Osteocyte (in vitro differentiated cells): ENCODE measurements at regions not wholly inside any gene's neighbourhood (a gene's known extent, or its start where the extent isn't known, plus 50 kb on each side); places are given as distances from the start of the nearest gene placed in this dataset.

Experiments used
- DNase-seq: peaks from one replicate; pipeline ENCODE4 v3.0.0; 2021; ENCODE audit warnings: mixed read lengths; ENCODE audit not compliant: unreplicated experiment; ENCODE audit errors: extremely low spot score
- H3K27ac Mint-ChIP-seq: one replicate; pipeline ENCODE4 v1.8.0; 2021; ENCODE audit warnings: mild to moderate bottlenecking, mixed read lengths; ENCODE audit not compliant: unreplicated experiment
- H3K27me3 Mint-ChIP-seq: one replicate; pipeline ENCODE4 v1.8.0; 2021; ENCODE audit warnings: mixed read lengths; ENCODE audit not compliant: unreplicated experiment
- H3K36me3 Mint-ChIP-seq: one replicate; pipeline ENCODE4 v1.8.0; 2021; ENCODE audit warnings: mixed read lengths; ENCODE audit not compliant: unreplicated experiment
- H3K4me1 Mint-ChIP-seq: one replicate; pipeline ENCODE4 v1.8.0; 2021; ENCODE audit warnings: mixed read lengths; ENCODE audit not compliant: unreplicated experiment
- H3K4me3 Mint-ChIP-seq: one replicate; pipeline ENCODE4 v1.8.0; 2021; ENCODE audit warnings: mild to moderate bottlenecking, moderate library complexity, mixed read lengths; ENCODE audit not compliant: unreplicated experiment
- H3K9me3 Mint-ChIP-seq: one replicate; pipeline ENCODE4 v1.8.0; 2021; ENCODE audit warnings: mixed read lengths; ENCODE audit not compliant: unreplicated experiment
- CTCF ChIP-seq: fragments of 200-600 bp; sonication (generic); IDR thresholded peaks from 2 replicates; pipeline ENCODE4 v1.5.0; 2021; ENCODE audit warnings: antibody characterized with exemption, mild to moderate bottlenecking, moderate library complexity

- H3K36me3 Mint-ChIP-seq, result no peaks in the 10 kb centered on the region
- H3K27me3 Mint-ChIP-seq, result no peaks in the 10 kb centered on the region
- DNase-seq, result no peak
- peaks cover 15% of the 10 kb centered on the region for H3K9me3 Mint-ChIP-seq
- H3K4me1 Mint-ChIP-seq, result no peaks in the 10 kb centered on the region
- no peak overlapping the region for H3K4me3 Mint-ChIP-seq
- no peak overlapping the region for H3K27ac Mint-ChIP-seq
- TF ChIP-seq CTCF, result no peak
Observed at GRCh38 chr5:5939759-5940370, 438.5 kb downstream of the MED10 start.

- TF ChIP-seq CTCF, result no peak
- DNase-seq, result no peak
- Mint-ChIP-seq H3K4me1 (no peaks in the 10 kb centered on the region), H3K36me3 (no peaks in the 10 kb centered on the region), H3K27me3 (no peaks in the 10 kb centered on the region), H3K27ac (no peak overlapping the region), H3K9me3 (peaks cover 18% of the 10 kb centered on the region), H3K4me3 (no peak overlapping the region)
Observed at GRCh38 chr5:5933651-5934050, 444.7 kb downstream of the MED10 start.

GRCh38 chr5:5932824-5933223 is 445.5 kb downstream of the MED10 start:
- H3K36me3 Mint-ChIP-seq, result no peaks in the 10 kb centered on the region
- no peaks in the 10 kb centered on the region for H3K4me1 Mint-ChIP-seq
- no peak overlapping the region for H3K27ac Mint-ChIP-seq
- H3K27me3 Mint-ChIP-seq, result no peaks in the 10 kb centered on the region
- peaks cover 18% of the 10 kb centered on the region for H3K9me3 Mint-ChIP-seq
- no peak for TF ChIP-seq CTCF
- no peak for DNase-seq
- H3K4me3 Mint-ChIP-seq, result no peak overlapping the region

- no peak for TF ChIP-seq CTCF
- Mint-ChIP-seq H3K27me3 (no peaks in the 10 kb centered on the region), H3K27ac (no peak overlapping the region), H3K4me3 (no peak overlapping the region), H3K9me3 (peaks cover 9% of the 10 kb centered on the region), H3K4me1 (no peaks in the 10 kb centered on the region), H3K36me3 (no peaks in the 10 kb centered on the region)
- DNase-seq, result no peak
Observed at GRCh38 chr5:5930561-5930960, 447.8 kb downstream of the MED10 start.

- Mint-ChIP-seq H3K4me1 (no peaks in the 10 kb centered on the region), H3K27ac (no peak overlapping the region), H3K27me3 (no peaks in the 10 kb centered on the region), H3K9me3 (peaks cover 9% of the 10 kb centered on the region), H3K36me3 (no peaks in the 10 kb centered on the region), H3K4me3 (no peak overlapping the region)
- TF ChIP-seq CTCF, result no peak
- DNase-seq, result no peak
Observed at GRCh38 chr5:5929291-5930020, 448.9 kb downstream of the MED10 start.
